ENCODE measurements at regions not wholly inside any gene's neighbourhood (a gene's known extent, or its start where the extent isn't known, plus 50 kb on each side); places are given as distances from the start of the nearest gene placed in this dataset.

DNA sequence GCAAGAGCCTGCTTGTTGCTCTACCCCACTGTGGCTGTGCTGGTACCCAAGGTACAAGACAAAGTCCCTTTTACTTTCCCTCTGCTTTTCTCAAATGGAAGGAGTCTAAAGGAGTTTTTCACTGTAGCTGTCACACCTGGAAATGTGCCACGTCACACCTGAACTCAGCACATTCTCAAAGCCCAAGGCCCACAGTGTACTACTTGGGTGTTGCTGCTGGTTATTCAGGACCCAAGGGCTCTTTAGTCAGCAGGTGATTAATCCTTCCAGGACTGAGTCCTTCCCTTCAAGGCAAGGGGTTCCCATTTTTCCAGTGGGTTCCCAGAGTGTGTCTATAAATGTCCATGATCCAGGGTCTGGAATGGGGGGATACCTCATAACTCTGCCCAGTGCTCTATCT lies 63.2 kb upstream of the STK39 start:
- TF ChIP-seq, protein P1, sequence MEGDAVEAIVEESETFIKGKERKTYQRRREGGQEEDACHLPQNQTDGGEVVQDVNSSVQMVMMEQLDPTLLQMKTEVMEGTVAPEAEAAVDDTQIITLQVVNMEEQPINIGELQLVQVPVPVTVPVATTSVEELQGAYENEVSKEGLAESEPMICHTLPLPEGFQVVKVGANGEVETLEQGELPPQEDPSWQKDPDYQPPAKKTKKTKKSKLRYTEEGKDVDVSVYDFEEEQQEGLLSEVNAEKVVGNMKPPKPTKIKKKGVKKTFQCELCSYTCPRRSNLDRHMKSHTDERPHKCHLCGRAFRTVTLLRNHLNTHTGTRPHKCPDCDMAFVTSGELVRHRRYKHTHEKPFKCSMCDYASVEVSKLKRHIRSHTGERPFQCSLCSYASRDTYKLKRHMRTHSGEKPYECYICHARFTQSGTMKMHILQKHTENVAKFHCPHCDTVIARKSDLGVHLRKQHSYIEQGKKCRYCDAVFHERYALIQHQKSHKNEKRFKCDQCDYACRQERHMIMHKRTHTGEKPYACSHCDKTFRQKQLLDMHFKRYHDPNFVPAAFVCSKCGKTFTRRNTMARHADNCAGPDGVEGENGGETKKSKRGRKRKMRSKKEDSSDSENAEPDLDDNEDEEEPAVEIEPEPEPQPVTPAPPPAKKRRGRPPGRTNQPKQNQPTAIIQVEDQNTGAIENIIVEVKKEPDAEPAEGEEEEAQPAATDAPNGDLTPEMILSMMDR (IDR thresholded peaks at IDR 0.05) = no peak
- TF ChIP-seq POLR2AphosphoS5 (IDR thresholded peaks at IDR 0.05; ENCODE audit: insufficient read depth in 1 of 2, low read depth in 1 of 2) (no peak), POLR2A (IDR thresholded peaks at IDR 0.05) (no peak)

All from vagina (tissue), 2 donors.